ENCODE measurements at regions not wholly inside any gene's neighbourhood (a gene's known extent, or its start where the extent isn't known, plus 50 kb on each side); places are given as distances from the start of the nearest gene placed in this dataset.

- no peak for DNase-seq (ENCODE audit: low read depth in 4 of 4, low spot score in 3 of 4)
These were observed 281.5 kb downstream of the HTR1B start for GRCh38 chr6:77181749-77182148.

GRCh38 chr6:77180326-77180725 lies 283.0 kb downstream of the HTR1B start:
- no peak for DNase-seq (ENCODE audit: low read depth in 4 of 4, low spot score in 3 of 4)

- DNase-seq (ENCODE audit: low read depth in 4 of 4, low spot score in 3 of 4), result no peak
These were observed 284.5 kb downstream of the HTR1B start for GRCh38 chr6:77178821-77179220.

GRCh38 chr6:77177470-77177869 lies 285.8 kb downstream of the HTR1B start:
- DNase-seq (ENCODE audit: low read depth in 4 of 4, low spot score in 3 of 4), result no peak

GRCh38 chr6:77173472-77174074 lies 289.7 kb downstream of the HTR1B start:
- no peak for DNase-seq (ENCODE audit: low read depth in 4 of 4, low spot score in 3 of 4)

GRCh38 chr6:77172578-77172977 lies 290.7 kb downstream of the HTR1B start:
- DNase-seq (ENCODE audit: low read depth in 4 of 4, low spot score in 3 of 4), result no peak

GRCh38 chr6:77159730-77160129 lies 303.6 kb downstream of the HTR1B start:
- DNase-seq (ENCODE audit: low read depth in 4 of 4, low spot score in 3 of 4), result no peak

GRCh38 chr6:77151241-77151640 lies 312.1 kb downstream of the HTR1B start:
- DNase-seq (ENCODE audit: low read depth in 4 of 4, low spot score in 3 of 4), result no peak

GRCh38 chr6:77150736-77151135 lies 312.6 kb downstream of the HTR1B start:
- no peak for DNase-seq (ENCODE audit: low read depth in 4 of 4, low spot score in 3 of 4)

GRCh38 chr6:77145244-77145643 lies 318.0 kb downstream of the HTR1B start:
- no peak for DNase-seq (ENCODE audit: low read depth in 4 of 4, low spot score in 3 of 4)

- no peak for DNase-seq (ENCODE audit: low read depth in 4 of 4, low spot score in 3 of 4)
These were observed 319.4 kb downstream of the HTR1B start for GRCh38 chr6:77143659-77144447.

GRCh38 chr6:77136086-77136485 lies 327.2 kb downstream of the HTR1B start:
- no peak for DNase-seq (ENCODE audit: low read depth in 4 of 4, low spot score in 3 of 4)

- no peak for DNase-seq (ENCODE audit: low read depth in 4 of 4, low spot score in 3 of 4)
These were observed 330.3 kb downstream of the HTR1B start for GRCh38 chr6:77133031-77133430.

- no peak for DNase-seq (ENCODE audit: low read depth in 4 of 4, low spot score in 3 of 4)
These were observed 331.9 kb downstream of the HTR1B start for GRCh38 chr6:77131426-77131825.

GRCh38 chr6:77124604-77125003 lies 338.7 kb downstream of the HTR1B start:
- no peak for DNase-seq (ENCODE audit: low read depth in 4 of 4, low spot score in 3 of 4)

GRCh38 chr6:77123527-77123926 lies 339.8 kb downstream of the HTR1B start:
- no peak for DNase-seq (ENCODE audit: low read depth in 4 of 4, low spot score in 3 of 4)

GRCh38 chr6:77106992-77107391 lies 356.3 kb downstream of the HTR1B start:
- no peak for DNase-seq (ENCODE audit: low read depth in 4 of 4, low spot score in 3 of 4)

GRCh38 chr6:77105091-77105490 lies 358.2 kb downstream of the HTR1B start:
- DNase-seq (ENCODE audit: low read depth in 4 of 4, low spot score in 3 of 4), result no peak

- no peak for DNase-seq (ENCODE audit: low read depth in 4 of 4, low spot score in 3 of 4)
These were observed 365.4 kb downstream of the HTR1B start for GRCh38 chr6:77097940-77098339.

- DNase-seq (ENCODE audit: low read depth in 4 of 4, low spot score in 3 of 4), result no peak
These were observed 367.2 kb downstream of the HTR1B start for GRCh38 chr6:77095936-77096627.

GRCh38 chr6:77094821-77095220 lies 368.5 kb downstream of the HTR1B start:
- DNase-seq (ENCODE audit: low read depth in 4 of 4, low spot score in 3 of 4), result no peak

GRCh38 chr6:77092971-77093370 lies 370.3 kb downstream of the HTR1B start:
- no peak for DNase-seq (ENCODE audit: low read depth in 4 of 4, low spot score in 3 of 4)
